ENCODE measurements at regions not wholly inside any gene's neighbourhood (a gene's known extent, or its start where the extent isn't known, plus 50 kb on each side); places are given as distances from the start of the nearest gene placed in this dataset.

GRCh38 chr13:40255551-40255950 is 410.9 kb downstream of the FOXO1 start:
- Histone ChIP-seq H3K36me3 (no peaks in the 10 kb centered on the region), H3K27me3 (no peaks in the 10 kb centered on the region), H3K27ac (no peak overlapping the region), H3K4me1 (ENCODE audit: insufficient read depth) (peaks cover 13% of the 10 kb centered on the region), H3K4me3 (no peak overlapping the region), H3K9me3 (no peaks in the 10 kb centered on the region)
- WGBS, 3 donors: 84 to 90% (median 87%) methylated on average over 5 of the region's 5 CpGs
- intact Hi-C loops (cut with DNase I): loop anchor here in 3 of 4 donors (10.0 kb wide), 2 partner anchors 191 to 409 kb away; partner anchors contain the start of gene FOXO1 (in 2 of the 3)
- no peak for DNase-seq
- TF ChIP-seq EP300 (IDR thresholded peaks at IDR 0.05) (no peak), POLR2A (IDR thresholded peaks at IDR 0.05) (no peak), CTCF (IDR thresholded peaks at IDR 0.05) (no peak)

- DNase-seq: peak in 1 of 5 donors; percentile 51
These were observed 406.5 kb downstream of the FOXO1 start for GRCh38 chr13:40259899-40260298.

GRCh38 chr13:40261336-40261735 is 405.1 kb downstream of the FOXO1 start:
- Histone ChIP-seq H3K4me1 (ENCODE audit: insufficient read depth) (peaks cover 2% of the 10 kb centered on the region), H3K27ac (peak overlapping the region in 1 of 2 donors; percentile 22), H3K9me3 (no peaks in the 10 kb centered on the region), H3K4me3 (no peak overlapping the region), H3K36me3 (no peaks in the 10 kb centered on the region), H3K27me3 (no peaks in the 10 kb centered on the region)
- no peak for DNase-seq
- TF ChIP-seq CTCF (IDR thresholded peaks at IDR 0.05) (no peak), EP300 (IDR thresholded peaks at IDR 0.05) (no peak), POLR2A (IDR thresholded peaks at IDR 0.05) (no peak)
- 89 to 92% (median 91%) methylated on average over 4 of the region's 4 CpGs for WGBS, 3 donors
- intact Hi-C loops (cut with DNase I): no loop called here

More at GRCh38 chr13:40259899-40260298, 406.5 kb downstream of the FOXO1 start:
- Histone ChIP-seq H3K9me3 (no peaks in the 10 kb centered on the region), H3K4me1 (ENCODE audit: insufficient read depth) (peaks cover 4% of the 10 kb centered on the region), H3K4me3 (no peak overlapping the region), H3K27me3 (no peaks in the 10 kb centered on the region), H3K36me3 (no peaks in the 10 kb centered on the region), H3K27ac (peak overlapping the region in 1 of 2 donors; percentile 22)
- intact Hi-C loops (cut with DNase I): loop anchor here in 3 of 4 donors (10.0 kb wide), 2 partner anchors 195 to 405 kb away; partner anchors contain the start of gene FOXO1 (in 2 of the 3)
- no peak for TF ChIP-seq EP300 (IDR thresholded peaks at IDR 0.05)
- no peak for TF ChIP-seq CTCF (IDR thresholded peaks at IDR 0.05)
- no peak for TF ChIP-seq POLR2A (IDR thresholded peaks at IDR 0.05)
- WGBS, 3 donors: 8 to 15% (median 13%) methylated on average over 1 of the region's 1 CpG

- Histone ChIP-seq H3K36me3 (no peaks in the 10 kb centered on the region), H3K27ac (no peak overlapping the region), H3K4me3 (no peak overlapping the region), H3K9me3 (no peaks in the 10 kb centered on the region), H3K4me1 (ENCODE audit: insufficient read depth) (peaks cover 2% of the 10 kb centered on the region), H3K27me3 (no peaks in the 10 kb centered on the region)
- 98 to 99% (median 99%) methylated on average over 2 of the region's 2 CpGs for WGBS, 3 donors
- TF ChIP-seq EP300 (IDR thresholded peaks at IDR 0.05): no peak
- TF ChIP-seq CTCF (IDR thresholded peaks at IDR 0.05): no peak
- TF ChIP-seq POLR2A (IDR thresholded peaks at IDR 0.05): no peak
- intact Hi-C loops (cut with DNase I): no loop called here
- no peak for DNase-seq
These were observed 404.5 kb downstream of the FOXO1 start for GRCh38 chr13:40261947-40262346.
